ENCODE measurements at regions not wholly inside any gene's neighbourhood (a gene's known extent, or its start where the extent isn't known, plus 50 kb on each side); places are given as distances from the start of the nearest gene placed in this dataset.

DNA sequence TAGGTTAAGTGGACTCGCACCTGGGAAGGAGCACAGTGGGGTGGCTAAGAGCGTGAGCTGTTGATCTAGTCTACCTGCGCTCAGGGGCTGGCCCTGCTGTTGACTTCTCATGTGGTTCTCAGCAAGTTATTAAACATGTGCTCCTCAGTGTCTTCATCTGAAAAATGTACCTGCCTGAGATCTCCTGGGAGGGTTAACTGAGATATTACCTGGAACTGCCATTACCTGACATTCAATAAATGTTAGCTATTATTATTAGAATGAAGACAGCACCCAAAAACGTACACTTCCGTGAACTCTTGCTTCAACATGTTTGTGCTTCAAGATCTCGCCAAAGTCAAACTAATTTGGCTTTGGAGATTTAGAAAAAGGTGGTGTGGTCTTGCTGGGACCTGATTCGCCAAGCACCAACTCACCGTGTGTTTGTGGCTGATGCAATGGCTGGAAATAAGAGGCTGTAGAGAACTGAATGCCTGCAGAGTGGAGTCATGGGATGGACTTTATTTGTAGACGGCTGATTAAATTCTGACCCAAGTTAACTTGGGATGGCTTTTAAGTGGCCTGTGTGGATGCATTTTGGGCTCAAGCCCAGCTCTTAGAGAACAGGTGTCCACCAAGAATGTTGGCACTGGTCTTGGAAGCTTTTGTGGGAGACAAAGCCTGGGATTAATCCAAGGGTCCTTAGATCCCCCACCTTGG is 692.9 kb downstream of the QKI start:
- H3K9me1 ChIP-seq (ENCODE audit: insufficient read depth, low read length), result no peaks in the 10 kb centered on the region
- dilution Hi-C loops (cut with HindIII; ENCODE audit: low sequenced_read_pairs, unreplicated experiment) (no loop called here), intact Hi-C loops (cut with micrococcal nuclease) (loop anchor here (2.0 kb wide), 1 partner anchor 691 kb away; no protein-coding TSS in a partner anchor), in situ Hi-C loops (cut with MboI; ENCODE audit: low sequenced_read_pairs) (no loop called here)
- H2BK15ac ChIP-seq (ENCODE audit: low read depth, low read length), result no peak overlapping the region
- H3K9me3 ChIP-seq (ENCODE audit: control insufficient read depth, insufficient read depth, low read length), result peaks cover 32% of the 10 kb centered on the region
- no peak overlapping the region for H3K14ac ChIP-seq (replicated peaks; ENCODE audit: low read depth, low read length)
- no peak overlapping the region for H2AFZ ChIP-seq (replicated peaks; ENCODE audit: low read length, poor library complexity)
- DNase-seq (no peak), ATAC-seq (ENCODE audit: low read depth) (no peak)
- no peak overlapping the region for H2BK20ac ChIP-seq (ENCODE audit: low read depth, low read length)
- H4K20me1 ChIP-seq (ENCODE audit: insufficient read depth, low read length), result no peaks in the 10 kb centered on the region
- no peak overlapping the region for H4K5ac ChIP-seq (ENCODE audit: low read depth, low read length)
- no peak overlapping the region for H4K91ac ChIP-seq (ENCODE audit: insufficient read depth, low read depth, low read length)
- no peak overlapping the region for H3K18ac ChIP-seq (ENCODE audit: low read depth, low read length)
- no peaks in the 10 kb centered on the region for H3K79me1 ChIP-seq (ENCODE audit: low read depth in 1 of 2, low read length in 2 of 2)
- no peak overlapping the region for H2AK9ac ChIP-seq (replicated peaks; ENCODE audit: low read depth, low read length, poor library complexity)
- H2AK5ac ChIP-seq (ENCODE audit: low read depth, low read length), result no peak overlapping the region
- TF ChIP-seq USF2 (IDR thresholded peaks at IDR 0.05; ENCODE audit: low read depth, low read length) (no peak), MAFK (IDR thresholded peaks at IDR 0.05; ENCODE audit: low read depth, low read length) (no peak), CHD1 (IDR thresholded peaks at IDR 0.05; ENCODE audit: low read depth, low read length) (no peak), RAD21 (IDR thresholded peaks at IDR 0.05; ENCODE audit: low read length) (no peak), NFE2L2 (IDR thresholded peaks at IDR 0.05; ENCODE audit: low read depth, low read length) (no peak), BHLHE40 (IDR thresholded peaks at IDR 0.05; ENCODE audit: low read depth, low read length) (no peak), SMC3 (IDR thresholded peaks at IDR 0.05; ENCODE audit: low read depth, low read length) (no peak), CTCF (conservative IDR thresholded peaks at IDR 0.05; ENCODE audit: low read depth, low read length) (no peak), FOS (IDR thresholded peaks at IDR 0.05; ENCODE audit: low read depth, low read length) (no peak), RCOR1 (IDR thresholded peaks at IDR 0.05; ENCODE audit: insufficient replicate concordance, low read length) (no peak), MXI1 (IDR thresholded peaks at IDR 0.05; ENCODE audit: borderline replicate concordance, low read depth, low read length) (no peak), RFX5 (IDR thresholded peaks at IDR 0.05; ENCODE audit: low read depth, low read length) (no peak), MAZ (IDR thresholded peaks at IDR 0.05; ENCODE audit: borderline replicate concordance, low read depth, low read length) (no peak), CEBPB (IDR thresholded peaks at IDR 0.05; ENCODE audit: low read depth, low read length) (no peak), POLR2A (IDR thresholded peaks at IDR 0.05; ENCODE audit: low read depth, low read length) (no peak)
- TF ChIP-seq, protein P1, sequence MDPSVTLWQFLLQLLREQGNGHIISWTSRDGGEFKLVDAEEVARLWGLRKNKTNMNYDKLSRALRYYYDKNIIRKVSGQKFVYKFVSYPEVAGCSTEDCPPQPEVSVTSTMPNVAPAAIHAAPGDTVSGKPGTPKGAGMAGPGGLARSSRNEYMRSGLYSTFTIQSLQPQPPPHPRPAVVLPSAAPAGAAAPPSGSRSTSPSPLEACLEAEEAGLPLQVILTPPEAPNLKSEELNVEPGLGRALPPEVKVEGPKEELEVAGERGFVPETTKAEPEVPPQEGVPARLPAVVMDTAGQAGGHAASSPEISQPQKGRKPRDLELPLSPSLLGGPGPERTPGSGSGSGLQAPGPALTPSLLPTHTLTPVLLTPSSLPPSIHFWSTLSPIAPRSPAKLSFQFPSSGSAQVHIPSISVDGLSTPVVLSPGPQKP (IDR thresholded peaks at IDR 0.05; ENCODE audit: borderline replicate concordance, low read depth, low read length), result no peak
- BruUV-seq (replicated peaks), result no TSS peak
- no peak overlapping the region for H3K23ac ChIP-seq (ENCODE audit: low read depth, low read length)
- H3K27ac ChIP-seq (ENCODE audit: insufficient read depth, low read length), result no peak overlapping the region
- H3K36me3 ChIP-seq (ENCODE audit: control insufficient read depth, insufficient read depth, low read length), result no peaks in the 10 kb centered on the region
- H3K4ac ChIP-seq (ENCODE audit: low read depth, low read length), result no peak overlapping the region
- no peak overlapping the region for H3K56ac ChIP-seq (ENCODE audit: extremely low read depth, insufficient read depth, low read length)
- no peak overlapping the region for H3K9ac ChIP-seq (ENCODE audit: low read depth, low read length)
- H2BK5ac ChIP-seq (ENCODE audit: low read depth, low read length, poor library complexity, severe bottlenecking), result no peak overlapping the region
- POLR2A ChIA-PET (ENCODE audit: unreplicated experiment), result interaction anchor here (0.6 kb wide), 1 partner anchor 1194 kb away, joined by 4 read pairs; no protein-coding TSS in a partner anchor
- no peak overlapping the region for H4K8ac ChIP-seq (ENCODE audit: low read depth in 2 of 2, low read length in 2 of 2)
- H3K27me3 ChIP-seq (ENCODE audit: control insufficient read depth, insufficient read depth, low read length), result no peaks in the 10 kb centered on the region
- H3K4me3 ChIP-seq (ENCODE audit: insufficient read depth, low read depth, low read length), result no peak overlapping the region
- H3K4me2 ChIP-seq (ENCODE audit: low read depth, low read length), result no peak overlapping the region
- no peak overlapping the region for H2BK120ac ChIP-seq (ENCODE audit: low read depth, low read length)
- WGBS, 2 experiments (ENCODE audit: extremely low coverage in 2 of 2, insufficient read length in 1 of 2), result 61% methylated on average over 3 of the region's 9 CpGs; no CpG with 5 or more reads in 1 of the 2 experiments
- no peaks in the 10 kb centered on the region for H3K4me1 ChIP-seq (ENCODE audit: control insufficient read depth, insufficient read depth, low read length)
- CTCF ChIA-PET, result interaction anchor here (0.6 kb wide), 1 partner anchor 13 kb away, joined by 3 read pairs; no protein-coding TSS in a partner anchor

Measured in IMR-90 (cell line).